ENCODE measurements at regions not wholly inside any gene's neighbourhood (a gene's known extent, or its start where the extent isn't known, plus 50 kb on each side); places are given as distances from the start of the nearest gene placed in this dataset.

DNA sequence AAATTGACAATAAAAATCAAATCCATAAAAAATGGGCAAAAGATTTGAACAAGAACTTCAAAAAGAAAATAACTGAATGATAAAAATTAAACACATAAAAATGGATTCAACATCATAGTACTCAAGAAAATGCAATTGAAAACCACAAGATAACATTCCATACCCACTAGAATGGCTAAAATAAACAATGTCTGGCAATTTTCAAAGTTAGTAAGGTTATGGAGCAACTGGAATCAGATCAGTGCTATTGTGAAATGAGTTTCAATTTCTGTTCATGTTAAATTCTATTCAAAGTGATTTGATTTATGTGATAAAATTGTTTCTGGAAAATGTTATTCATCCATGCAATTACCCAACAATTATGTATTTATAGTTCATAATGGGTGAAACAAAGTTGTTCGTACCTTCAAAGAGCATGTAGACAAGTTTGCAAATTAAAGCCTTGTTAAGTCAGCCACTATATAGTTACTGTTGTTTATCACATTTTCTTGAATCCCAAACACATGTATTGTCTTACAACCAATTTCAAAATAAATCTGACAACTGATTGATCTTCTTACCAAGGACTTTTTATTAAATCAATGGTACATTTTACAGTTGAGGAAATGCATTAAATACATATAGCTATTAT lies 151.5 kb upstream of the CENPW start:
- Histone ChIP-seq H3K9me3 (peaks cover 0 to 3% of the 10 kb centered on the region in 2 donors), H3K27me3 (no peaks in the 10 kb centered on the region), H3K27ac (no peak overlapping the region), H3K36me3 (no peaks in the 10 kb centered on the region), H3K4me3 (no peak overlapping the region), H3K4me1 (peaks cover 0 to 13% of the 10 kb centered on the region in 2 donors)
- ATAC-seq: peak; percentile 90
- intact Hi-C loops (cut with DNase I): no loop called here
- no peak for DNase-seq
- TF ChIP-seq, protein P1, sequence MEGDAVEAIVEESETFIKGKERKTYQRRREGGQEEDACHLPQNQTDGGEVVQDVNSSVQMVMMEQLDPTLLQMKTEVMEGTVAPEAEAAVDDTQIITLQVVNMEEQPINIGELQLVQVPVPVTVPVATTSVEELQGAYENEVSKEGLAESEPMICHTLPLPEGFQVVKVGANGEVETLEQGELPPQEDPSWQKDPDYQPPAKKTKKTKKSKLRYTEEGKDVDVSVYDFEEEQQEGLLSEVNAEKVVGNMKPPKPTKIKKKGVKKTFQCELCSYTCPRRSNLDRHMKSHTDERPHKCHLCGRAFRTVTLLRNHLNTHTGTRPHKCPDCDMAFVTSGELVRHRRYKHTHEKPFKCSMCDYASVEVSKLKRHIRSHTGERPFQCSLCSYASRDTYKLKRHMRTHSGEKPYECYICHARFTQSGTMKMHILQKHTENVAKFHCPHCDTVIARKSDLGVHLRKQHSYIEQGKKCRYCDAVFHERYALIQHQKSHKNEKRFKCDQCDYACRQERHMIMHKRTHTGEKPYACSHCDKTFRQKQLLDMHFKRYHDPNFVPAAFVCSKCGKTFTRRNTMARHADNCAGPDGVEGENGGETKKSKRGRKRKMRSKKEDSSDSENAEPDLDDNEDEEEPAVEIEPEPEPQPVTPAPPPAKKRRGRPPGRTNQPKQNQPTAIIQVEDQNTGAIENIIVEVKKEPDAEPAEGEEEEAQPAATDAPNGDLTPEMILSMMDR (IDR thresholded peaks at IDR 0.05): no peak

DNA sequence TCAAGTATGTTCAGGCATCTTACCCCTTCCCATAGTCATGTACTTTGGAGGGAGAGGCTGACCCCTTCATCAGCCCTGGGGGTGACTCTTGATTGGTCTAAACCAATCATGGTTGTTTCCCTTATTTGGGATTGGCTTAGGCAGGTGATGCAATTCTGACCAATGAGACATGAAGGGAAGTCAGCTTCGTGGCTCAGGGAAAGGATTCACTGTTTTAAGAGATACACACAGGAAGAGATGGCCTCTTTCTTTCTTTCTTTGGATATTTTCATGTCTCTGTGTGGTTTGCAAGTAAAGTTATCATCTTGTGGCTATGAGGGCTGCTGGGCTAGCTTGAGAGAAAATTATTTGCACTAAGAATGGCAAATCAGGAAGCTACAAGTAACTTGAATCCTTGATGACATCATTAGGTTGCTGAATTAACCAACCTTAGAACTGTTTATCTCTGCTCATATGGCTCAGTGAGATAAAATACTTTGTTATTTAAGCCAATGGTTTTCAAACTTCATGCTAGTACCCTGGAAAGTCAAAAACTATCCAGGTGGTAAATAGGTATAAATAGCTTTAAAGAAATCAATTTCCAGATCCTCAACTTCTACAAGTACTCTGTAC lies 144.2 kb upstream of the CENPW start:
- Histone ChIP-seq H3K4me1 (no peaks in the 10 kb centered on the region), H3K36me3 (no peaks in the 10 kb centered on the region), H3K9me3 (peaks cover 0 to 3% of the 10 kb centered on the region in 2 donors), H3K27ac (no peak overlapping the region), H3K4me3 (no peak overlapping the region), H3K27me3 (no peaks in the 10 kb centered on the region)
- no peak for ATAC-seq
- no peak for DNase-seq
- intact Hi-C loops (cut with DNase I): no loop called here
- TF ChIP-seq, protein P1 (IDR thresholded peaks at IDR 0.05): no peak

DNA sequence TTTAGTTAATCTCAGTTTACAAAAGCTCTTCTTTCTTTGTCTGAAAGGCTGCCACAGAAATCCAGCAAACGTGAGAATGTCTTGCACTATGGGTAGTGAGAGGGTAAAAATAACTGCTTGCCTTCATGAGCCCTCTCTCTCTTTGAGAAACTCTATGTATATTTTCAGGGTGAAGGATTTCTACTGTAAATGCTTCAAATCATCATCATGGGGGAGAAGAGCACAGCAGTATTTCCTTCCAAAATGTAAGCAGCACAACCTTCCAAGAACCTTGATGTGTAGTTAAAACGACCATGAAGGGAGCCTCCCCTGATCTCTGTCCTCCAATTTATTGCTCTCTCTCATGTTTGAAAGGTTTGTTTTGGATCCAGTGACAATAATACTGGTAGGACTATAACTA lies 141.3 kb upstream of the CENPW start:
- intact Hi-C loops (cut with DNase I): no loop called here
- Histone ChIP-seq H3K27me3 (no peaks in the 10 kb centered on the region), H3K4me3 (no peak overlapping the region), H3K4me1 (no peaks in the 10 kb centered on the region), H3K9me3 (no peaks in the 10 kb centered on the region), H3K36me3 (no peaks in the 10 kb centered on the region), H3K27ac (no peak overlapping the region)
- TF ChIP-seq, protein P1 (IDR thresholded peaks at IDR 0.05): no peak
- ATAC-seq (no peak), DNase-seq (no peak)

DNA sequence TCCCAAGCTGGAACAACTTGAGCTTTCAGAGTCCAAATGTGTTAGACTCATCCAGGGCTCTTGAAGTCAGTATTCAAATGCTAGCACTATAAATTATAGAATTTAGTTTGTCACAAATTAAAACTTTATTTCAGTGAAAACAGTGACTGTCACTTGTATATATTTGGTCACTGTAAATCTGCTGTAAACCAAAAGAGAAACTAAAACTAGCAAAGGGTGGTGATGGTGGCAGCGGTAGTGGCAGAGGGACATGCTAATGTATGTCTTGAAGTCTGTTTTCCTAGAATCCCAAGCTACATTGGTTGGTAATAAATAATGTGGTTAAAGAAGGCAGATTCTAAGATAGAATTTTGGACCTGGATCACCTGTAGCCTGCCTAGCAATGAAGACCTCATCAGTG lies 140.4 kb upstream of the CENPW start:
- no peak overlapping the region for H3K4me3 ChIP-seq
- H3K27me3 ChIP-seq: no peaks in the 10 kb centered on the region
- intact Hi-C loops (cut with DNase I): no loop called here
- ATAC-seq (no peak), DNase-seq (no peak)
- H3K27ac ChIP-seq: no peak overlapping the region
- H3K36me3 ChIP-seq: no peaks in the 10 kb centered on the region
- no peaks in the 10 kb centered on the region for H3K9me3 ChIP-seq
- TF ChIP-seq, protein P1 (IDR thresholded peaks at IDR 0.05): no peak
- H3K4me1 ChIP-seq: no peaks in the 10 kb centered on the region

DNA sequence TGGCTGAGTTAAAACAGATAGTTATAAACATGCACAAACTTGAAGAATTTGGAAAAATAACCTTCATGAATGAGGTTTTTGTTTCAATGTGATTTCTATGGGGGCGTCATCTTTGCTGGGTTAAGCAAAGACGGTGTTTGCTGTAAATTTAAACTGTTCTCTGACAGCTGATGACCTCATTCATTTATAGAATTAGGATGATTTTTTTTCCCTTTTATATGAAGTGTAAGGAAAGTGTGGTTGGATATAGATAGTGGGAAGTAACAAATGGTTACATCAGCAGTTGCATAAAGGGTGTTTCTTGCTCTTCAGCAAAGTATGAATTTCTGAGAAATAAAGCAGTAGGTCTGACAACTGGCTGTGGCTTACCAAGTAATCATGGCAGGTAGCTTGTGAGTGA lies 137.2 kb upstream of the CENPW start:
- Histone ChIP-seq H3K27me3 (no peaks in the 10 kb centered on the region), H3K27ac (no peak overlapping the region), H3K36me3 (no peaks in the 10 kb centered on the region), H3K4me1 (no peaks in the 10 kb centered on the region), H3K9me3 (no peaks in the 10 kb centered on the region), H3K4me3 (no peak overlapping the region)
- no peak for DNase-seq
- ATAC-seq: no peak
- TF ChIP-seq, protein P1 (IDR thresholded peaks at IDR 0.05): no peak
- intact Hi-C loops (cut with DNase I): no loop called here
